NCI-H128 (cell line): ENCODE measurements at regions not wholly inside any gene's neighbourhood (a gene's known extent, or its start where the extent isn't known, plus 50 kb on each side); places are given as distances from the start of the nearest gene placed in this dataset.
"Not testable (repeated sequence)": the region's sequence is repeated elsewhere in the genome, so short reads cannot be mapped to it uniquely, and the experiment has no call there.

ENCODE experiments used
- DNase-seq: peaks from one replicate; lab custom pipeline; 2025; ENCODE audit not compliant: unreplicated experiment; lab: John Stamatoyannopoulos, UW

DNA sequence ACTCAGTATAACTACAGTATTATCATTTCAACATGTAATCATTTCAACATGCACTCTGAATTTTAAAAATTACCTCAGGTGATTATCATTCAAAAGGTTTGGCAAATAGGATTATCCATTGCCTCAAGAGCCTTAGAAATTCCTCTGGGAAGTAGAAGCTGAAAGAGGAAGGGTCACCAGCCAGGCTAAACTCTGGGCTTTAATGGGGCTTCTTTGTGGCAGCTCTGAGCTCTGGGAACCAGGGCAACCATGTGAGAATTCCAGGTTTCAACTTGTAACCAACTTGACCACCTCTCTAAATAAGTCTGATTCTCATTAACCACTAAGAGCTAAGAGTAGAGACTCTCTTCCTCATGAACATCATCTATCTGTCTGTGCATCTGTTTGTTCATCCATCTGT is 117.2 kb upstream of the MED14 start:
- no peak for DNase-seq

DNA sequence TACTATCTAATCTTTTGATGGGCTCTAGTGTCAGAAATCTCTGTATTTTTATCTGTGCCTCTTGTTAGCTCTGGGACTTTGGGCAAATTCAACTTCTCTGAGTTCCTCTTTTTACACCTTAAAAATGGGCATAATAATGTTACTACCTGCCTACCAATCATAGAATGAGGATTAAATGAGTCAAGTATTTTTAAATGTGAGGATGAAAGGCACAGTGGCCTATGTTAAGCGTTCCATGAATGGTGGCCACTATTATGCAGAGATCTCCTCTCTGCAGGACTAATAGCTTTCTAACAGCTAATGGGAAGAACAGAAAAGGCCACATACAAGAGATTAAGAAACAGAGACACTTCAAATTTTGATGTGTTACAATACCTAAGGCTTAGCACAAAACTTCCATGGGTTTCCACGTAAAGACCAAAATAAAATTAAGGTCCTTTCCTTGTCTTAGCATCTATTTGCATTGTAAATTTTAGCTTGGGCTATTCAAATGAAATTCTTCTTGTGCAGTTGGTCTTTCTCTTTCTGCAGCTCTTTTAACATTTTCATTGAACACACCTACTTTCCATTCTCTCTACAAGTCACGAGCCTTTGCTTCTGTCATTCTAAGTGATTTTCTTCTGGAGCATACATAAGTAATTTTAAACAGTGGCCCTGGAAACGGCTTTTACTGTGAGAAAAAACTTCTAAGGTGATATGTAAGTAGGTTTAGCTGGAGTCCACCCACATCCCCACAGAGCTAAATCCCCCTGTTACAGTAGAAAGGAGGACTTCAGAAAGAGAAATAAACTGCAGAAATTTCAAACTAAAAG is 117.9 kb upstream of the MED14 start:
- DNase-seq = no peak

DNA sequence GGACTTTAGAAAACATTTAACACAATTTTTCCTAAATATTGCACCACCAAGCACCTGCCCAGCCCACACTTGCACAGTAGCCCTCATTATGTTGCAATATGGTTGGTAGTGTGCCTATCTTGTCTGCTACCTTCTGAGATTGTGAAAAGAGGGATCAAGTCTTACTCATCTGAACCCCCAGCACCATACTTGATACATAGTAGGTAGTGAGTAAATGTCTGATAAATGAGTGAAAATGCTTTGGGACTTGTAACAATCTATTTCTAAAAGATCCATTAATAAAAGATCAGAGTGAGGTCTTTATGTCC is 118.4 kb upstream of the MED14 start:
- no peak for DNase-seq

DNA sequence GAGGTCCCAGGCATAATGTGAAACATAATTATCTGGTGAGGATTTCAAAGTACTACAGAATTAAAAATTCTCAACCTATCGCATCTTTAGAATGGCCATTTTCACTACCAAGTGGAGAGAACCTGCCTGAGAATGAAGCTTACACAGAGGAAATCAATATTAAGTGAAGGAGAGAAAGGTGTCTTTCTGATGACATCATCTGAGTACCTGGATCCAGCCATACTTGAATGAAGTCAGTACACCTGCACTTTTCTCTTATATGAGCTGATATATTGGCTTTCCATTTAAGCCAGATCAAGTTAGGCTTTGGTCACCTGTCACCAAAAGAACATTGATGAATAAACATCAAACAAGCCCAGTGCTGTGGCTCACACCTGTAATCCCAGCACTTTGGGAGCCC is 118.9 kb upstream of the MED14 start:
- no peak for DNase-seq

DNA sequence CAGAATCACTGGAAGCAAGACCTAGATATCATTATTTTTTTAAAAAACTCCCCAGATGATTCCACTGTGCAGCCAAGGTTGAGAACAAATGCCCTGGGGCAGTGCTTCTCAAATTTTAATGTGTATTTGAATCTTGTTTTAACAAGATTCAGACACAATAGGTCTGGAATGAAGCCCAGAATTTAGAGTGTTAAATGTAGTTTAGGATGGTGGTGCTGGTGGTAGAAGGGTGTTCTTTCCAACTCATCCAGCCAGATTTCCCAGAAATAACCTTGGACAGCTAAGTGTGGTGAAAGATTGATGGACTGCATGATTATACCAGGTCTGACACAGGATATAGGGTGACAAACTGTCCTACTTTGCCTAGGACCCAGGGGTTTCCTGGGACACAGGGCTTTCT is 120.1 kb upstream of the MED14 start:
- DNase-seq = no peak

DNA sequence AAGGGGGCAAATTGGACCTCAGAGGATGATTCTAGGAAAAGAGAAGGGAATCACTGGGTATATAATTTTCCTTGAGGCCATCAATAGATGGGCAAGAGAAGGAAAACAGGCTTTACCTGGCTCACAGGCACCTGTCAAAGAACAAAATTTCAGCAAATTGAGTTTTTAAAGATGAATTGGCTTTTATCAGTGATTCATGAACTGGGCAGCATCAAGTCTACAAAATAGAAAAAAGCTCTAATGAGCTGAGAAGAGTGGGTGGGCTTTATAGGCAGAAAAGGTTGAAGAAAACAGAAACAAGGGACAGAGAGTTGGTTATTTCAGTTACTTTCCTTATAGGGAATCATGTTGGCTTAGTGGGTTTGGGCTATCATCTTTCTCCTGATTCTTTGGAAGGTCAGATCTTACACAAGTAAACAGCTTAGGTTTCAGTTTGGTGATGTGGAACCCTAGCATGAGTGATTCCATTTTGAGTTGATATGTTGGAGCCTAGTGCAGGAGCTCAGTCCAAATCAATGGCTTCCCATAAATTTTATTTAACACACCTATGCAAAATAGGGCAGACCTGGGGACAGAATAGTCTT is 120.7 kb upstream of the MED14 start:
- DNase-seq = no peak

DNA sequence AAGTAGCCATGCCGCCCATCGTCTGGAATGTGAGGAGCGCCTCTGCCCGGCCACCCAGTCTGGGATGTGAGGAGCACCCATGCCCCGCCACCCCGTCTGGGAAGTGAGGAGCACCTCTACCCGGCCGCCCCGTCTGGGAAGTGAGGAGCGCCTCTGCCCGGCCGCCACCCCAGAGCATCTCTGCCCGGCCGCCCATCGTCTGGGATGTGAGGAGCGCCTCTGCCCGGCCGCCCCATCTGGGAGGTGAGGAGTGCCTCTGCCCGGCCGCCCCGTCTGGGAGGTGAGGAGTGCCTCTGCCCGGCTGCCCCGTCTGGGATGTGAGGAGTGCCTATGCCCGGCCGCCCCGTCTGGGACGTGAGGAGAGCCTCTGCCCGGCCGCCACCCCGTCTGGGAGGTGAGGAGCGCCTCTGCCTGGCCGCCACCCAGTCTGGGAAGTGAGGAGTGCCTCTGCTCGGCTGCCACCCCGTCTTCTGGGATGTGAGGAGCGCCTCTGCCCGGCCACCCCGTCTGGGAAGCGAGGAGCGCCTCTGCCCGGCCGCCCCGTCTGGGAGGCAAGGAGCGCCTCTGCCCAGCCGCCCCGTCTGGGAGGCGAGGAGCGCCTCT is 126.7 kb upstream of the MED14 start:
- DNase-seq = not testable (repeated sequence)

DNA sequence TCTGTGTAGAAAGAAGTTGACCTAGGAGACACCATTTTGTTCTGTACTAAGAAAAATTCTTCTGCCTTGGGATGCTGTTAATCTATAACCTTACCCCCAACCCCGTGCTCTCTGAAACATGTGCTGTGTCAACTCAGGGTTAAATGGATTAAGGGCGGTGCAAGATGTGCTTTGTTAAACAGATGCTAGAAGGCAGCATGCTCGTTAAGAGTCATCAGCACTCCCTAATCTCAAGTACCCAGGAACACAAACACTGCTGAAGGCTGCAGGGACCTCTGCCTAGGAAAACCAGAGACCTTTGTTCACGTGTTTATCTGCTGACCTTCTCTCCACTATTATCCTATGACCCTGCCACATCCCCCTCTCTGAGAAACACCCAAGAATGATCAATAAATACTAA is 127.9 kb upstream of the MED14 start:
- not testable (repeated sequence) for DNase-seq

DNA sequence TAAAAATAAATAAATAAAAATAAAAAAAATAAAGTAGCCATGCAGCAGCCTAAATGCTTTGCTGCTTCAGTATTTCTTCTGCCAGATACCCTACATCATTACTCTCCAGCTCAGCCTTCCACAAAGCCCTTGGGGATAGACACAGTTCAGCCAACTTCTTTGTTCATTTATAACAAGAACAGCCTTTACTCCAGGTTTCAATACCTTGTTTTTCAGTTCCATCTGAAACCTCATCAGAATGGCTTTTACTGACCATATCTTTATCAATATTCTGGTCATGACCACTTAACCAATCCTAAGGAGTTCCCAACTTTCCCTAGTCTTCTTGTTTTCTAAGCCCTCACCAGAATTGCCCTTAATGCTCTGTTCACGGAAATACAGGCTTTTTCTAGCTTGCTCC is 128.3 kb upstream of the MED14 start:
- no peak for DNase-seq

DNA sequence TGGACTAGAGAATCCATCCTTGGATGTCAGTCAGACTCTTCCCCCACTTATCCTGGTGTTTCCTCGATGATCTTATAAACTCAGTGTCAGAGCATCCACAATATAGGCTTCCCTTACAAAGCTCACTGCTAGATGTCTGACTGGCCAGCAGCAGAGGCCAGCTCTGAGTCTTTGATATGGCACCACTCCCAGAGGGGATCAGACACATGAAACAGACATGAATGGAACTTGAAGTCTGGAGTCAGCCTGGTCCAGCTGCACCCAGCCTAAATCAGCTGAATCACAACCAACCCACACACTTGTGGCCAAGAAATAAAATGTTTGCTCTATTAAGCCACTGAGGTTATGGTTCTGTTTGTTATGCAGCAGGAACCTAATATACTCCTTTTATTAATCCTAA is 129.6 kb upstream of the MED14 start:
- DNase-seq = no peak

DNA sequence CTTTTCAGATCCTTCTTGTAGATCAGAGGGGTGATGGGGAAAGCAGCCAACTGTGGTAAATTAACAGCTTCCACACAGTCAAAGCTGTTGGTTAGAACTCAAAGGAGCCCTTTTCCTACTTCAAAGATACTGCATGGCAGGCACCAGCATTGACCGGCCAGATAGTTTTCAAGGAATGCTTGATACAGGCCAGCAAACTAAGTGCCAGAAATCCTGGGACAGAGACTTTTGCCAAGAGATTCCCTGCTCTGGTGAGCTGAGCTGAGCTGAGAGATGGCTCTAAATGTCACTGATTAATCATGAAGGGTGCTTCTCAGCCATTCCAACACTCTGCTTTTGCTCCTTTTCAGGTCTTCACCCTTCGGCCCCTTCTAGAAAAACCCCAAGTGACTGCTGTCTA is 131.6 kb upstream of the MED14 start:
- DNase-seq = no peak

DNA sequence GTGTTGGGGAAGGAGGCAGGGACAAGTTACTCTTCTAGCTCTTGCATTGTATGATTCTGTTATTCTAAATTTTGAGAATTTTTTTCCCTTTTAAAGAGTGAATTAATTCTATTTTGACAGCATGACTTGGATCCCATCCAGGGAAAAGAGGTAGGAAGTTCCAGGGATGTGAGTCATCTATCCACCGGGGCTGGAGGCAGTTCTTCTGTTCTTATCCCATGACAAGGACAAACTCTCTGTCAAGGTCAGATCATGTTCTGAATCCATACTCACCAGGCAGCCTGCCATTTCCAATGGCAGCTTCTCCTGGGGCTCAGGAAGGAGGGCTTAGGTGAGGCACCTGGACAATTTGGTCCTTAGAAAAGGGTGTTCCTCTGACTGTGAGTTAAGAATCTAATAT is 132.0 kb upstream of the MED14 start:
- no peak for DNase-seq

DNA sequence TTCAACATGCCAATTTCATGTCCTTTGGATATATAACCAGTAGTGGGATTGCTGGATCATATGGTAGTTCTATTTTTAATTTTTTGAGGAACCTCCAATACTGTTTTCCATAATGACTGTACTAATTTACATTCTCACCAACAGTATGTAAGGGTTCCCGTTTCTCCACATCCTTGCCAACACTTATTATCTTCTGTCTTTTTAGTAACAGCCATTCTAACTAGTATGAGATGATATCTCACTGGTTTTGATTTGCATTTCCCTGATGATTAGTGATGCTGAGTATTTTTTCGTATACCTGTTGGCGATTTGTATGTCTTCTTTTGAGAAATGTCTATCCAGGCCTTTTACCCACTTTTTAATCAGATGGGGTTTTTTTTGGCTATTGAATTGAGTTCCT is 133.5 kb upstream of the MED14 start:
- DNase-seq = no peak

DNA sequence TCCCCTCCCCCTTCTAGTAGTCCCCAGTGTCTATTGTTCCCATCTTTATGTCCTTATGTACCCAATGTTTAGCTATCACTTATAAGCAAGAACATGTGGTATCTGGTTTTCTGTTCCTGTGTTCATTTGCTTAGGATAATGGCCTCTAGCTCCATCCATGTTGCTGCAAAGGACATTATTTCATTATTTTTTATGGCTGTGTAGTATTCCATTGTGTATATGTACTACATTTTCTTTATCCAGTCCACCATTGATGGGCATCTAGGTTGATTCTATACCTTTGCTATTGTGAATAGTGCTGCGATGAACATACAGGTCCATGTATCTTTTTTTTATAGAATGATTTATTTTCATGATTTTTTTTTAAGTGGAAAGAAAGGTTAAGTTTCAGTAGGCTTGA is 135.6 kb upstream of the MED14 start:
- not testable (repeated sequence) for DNase-seq

DNA sequence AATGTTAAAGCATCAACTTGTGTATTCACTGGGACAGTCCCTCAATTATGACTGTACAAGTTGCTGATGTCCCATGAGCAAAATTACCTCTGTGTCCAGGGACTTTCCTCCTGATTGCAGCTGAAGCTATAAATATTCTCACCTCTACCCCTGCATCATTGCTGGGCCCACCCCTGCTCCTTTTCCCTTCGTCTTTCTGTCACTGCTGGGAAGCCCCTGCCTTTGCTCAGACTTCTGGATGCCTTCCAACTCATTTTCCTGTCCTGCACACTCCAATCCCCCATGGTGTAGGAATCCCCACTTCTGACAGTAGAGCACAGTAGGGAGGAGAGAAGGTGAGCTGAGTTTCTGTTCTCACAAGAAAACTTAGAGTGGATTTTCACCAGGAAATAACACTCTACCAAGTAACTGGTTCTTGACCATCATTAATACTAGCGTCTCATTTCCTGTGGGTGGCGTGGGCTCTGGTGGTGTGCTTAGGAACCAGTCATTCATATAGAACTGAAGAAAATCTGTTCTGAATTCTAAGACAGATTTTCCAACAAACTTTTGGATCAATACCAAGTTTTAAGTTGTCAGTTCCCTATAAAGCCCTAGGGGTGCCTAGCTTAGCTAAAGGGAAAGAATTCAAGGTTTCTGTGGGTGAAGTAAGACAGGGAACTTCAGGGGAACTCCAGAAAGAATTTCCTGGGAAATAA is 136.2 kb upstream of the MED14 start:
- DNase-seq = no peak

DNA sequence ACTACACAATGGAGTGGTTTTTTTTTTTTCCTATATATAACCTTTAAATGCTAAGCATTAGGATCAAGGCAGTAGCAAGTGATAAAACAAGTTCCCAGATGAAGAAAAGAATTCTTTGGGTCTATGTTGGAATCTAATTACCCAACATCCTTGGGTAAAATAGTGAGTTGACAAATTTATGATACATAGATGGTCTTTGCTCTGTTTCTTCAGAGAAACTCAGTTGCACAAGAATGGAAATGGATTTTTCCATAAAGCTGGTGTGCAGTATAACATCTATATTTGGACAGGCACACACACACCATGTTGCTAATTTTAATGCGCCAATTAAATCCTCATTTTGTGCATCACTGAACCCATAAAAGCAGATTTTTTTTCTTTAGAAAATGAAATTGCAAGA is 137.0 kb upstream of the MED14 start:
- DNase-seq = no peak

DNA sequence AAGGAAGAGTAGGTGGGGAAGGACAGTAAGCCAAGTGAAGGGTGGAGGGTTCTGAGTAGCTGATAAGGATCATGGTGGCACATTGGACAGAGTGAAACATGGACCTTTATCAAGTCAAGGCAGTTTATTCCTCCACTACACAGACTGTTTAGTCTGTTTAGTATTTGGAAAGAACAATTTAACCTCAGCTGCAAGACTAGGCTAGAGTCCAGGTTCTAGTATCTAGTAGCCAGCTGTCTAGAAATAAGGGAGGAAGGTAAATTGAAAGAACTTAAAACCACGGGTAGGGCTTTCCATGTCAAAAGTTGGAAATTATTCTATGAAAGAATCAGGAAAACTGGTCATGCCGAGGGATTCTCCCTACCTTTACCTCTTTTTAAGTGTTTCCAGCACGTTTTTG is 140.1 kb upstream of the MED14 start:
- no peak for DNase-seq

DNA sequence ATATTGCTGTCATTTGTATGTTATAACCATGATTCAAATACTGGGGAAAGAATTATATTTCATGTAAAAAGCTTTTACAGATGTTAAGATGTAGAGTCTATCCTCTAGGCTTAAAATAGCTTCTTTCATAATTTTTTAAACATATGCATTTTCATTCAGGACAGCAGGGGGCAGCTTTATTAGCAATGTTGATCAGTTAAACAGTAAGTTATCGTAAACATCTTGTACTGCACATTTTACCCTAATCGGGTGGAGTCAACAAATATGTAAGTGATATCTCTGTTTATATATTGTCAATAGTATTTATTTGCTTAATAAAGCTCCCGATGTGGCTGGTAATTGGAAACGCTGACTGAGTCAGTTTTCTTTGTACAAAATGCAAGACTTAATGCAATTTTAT is 142.5 kb upstream of the MED14 start:
- DNase-seq = no peak

DNA sequence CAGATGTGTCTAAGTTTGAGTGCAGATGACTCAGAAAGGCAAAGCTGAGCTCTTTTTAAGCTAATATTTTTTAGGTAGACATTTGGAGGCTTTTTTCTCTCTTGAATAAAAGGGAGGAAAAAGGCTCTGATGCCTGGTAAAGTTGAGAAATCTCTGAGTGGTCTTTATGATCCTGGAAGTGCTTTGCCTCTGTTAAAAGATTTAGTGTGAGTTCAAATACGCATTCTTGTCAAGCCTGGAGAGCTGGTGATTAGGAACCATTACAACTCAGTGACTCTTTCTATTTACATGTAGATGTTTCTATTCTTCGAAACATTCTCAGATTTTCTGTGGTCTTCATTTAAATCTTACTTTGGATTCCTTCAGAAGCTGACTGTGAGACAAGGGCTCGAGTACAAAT is 143.4 kb upstream of the MED14 start:
- no peak for DNase-seq

DNA sequence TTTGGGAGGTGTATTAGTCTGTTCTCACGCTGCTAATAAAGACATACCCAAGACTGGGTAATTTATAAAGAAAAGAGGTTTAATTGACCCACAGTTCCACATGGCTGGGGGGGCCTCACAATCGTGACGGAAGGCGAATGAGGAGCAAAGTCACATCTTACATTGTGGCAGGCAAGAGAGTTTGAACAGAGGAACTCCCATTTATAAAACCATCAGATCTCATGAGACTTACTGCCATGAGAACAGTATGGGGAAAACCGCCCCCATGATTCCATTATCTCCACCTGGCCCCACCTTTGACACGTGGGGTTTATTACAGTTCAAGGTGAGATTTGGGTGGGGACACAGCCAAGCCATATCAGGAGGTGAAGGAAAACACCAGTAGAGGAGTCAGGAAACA is 143.8 kb upstream of the MED14 start:
- DNase-seq = not testable (repeated sequence)

DNA sequence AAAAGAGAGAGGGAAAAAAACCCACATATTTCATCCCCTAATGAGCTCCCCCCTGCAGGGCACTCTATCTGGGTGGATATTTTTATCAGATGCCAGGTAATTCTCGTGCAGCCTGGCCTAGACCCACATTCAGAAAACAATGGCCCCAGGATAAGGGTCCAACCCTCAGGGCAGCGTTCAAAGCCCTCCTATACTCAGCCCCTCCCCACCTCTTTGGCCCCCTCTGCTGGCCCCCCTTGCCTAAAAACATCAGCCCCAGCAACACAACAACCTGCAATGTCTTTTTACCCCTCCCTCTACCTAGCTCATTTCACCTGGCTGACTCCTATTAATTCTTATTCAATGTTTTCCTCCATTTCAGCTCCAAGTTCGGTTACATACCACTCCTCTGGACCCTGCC is 145.4 kb upstream of the MED14 start:
- DNase-seq = no peak

DNA sequence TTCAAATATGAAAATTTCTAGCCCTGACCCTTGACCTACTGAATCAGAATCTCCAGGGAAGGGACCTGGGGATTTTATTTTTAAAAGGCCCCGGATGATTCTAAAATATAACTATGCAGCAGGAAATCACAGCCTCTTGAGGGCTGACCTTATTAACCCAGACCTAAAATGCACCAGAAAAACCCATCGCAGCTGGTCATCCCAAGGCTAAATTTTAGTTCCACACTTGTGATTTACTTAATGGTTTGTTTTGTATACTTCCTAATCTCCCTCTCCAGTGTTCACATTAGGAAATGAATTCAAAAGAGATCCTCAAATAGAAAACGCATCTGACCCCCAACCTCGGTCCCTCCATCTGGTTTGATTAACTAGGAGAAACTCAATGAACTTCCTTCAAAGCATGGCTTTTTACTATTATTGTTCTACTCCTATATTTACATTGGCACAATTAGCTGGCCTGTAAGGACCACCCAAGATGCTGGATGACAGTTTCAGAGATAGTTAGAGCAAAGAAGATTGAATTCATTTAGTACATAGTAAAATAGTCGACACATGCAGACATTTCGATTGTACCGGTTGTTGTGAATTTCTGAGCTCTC is 147.8 kb upstream of the MED14 start:
- no peak for DNase-seq
